Breast epithelium (tissue), 4 donors: ENCODE measurements at regions not wholly inside any gene's neighbourhood (a gene's known extent, or its start where the extent isn't known, plus 50 kb on each side); places are given as distances from the start of the nearest gene placed in this dataset.

Experiments used
- DNase-seq, 2 donors: peaks; one replicate each; pipeline ENCODE4 v3.0.0-alpha.2; 2019; ENCODE audit warnings: low spot score in 2 of 2
- H3K27ac ChIP-seq, 2 donors: fragments of 200-600 bp; sonication (generic) in 1 of 2; one replicate each; pipeline ENCODE4 v1.5.1; 2016 to 2019; ENCODE audit warnings: mild to moderate bottlenecking in 1 of 2
- H3K27me3 ChIP-seq, 2 donors: fragments of 200-600 bp; sonication (generic) in 1 of 2; one replicate each; pipeline versions ENCODE4 v1.5.1 to v1.6.0; 2017 to 2019; ENCODE audit warnings: control low read depth in 1 of 2, mild to moderate bottlenecking in 1 of 2
- H3K36me3 ChIP-seq: fragments of 200-600 bp; one replicate; pipeline ENCODE4 v1.5.1; 2019
- H3K4me1 ChIP-seq, 2 donors: fragments of 200-600 bp; sonication (generic); one replicate each; pipeline ENCODE4 v1.5.1; 2016 to 2019; ENCODE audit warnings: control low read depth in 1 of 2
- H3K4me3 ChIP-seq, 3 donors: fragments of 200-600 bp; sonication (generic); 1 replicate in 2 of 3; 2 replicates in 1 of 3; pipeline ENCODE4 v1.5.1; 2016 to 2019; ENCODE audit warnings: mild to moderate bottlenecking in 3 of 3, moderate library complexity in 2 of 3
- H3K9me3 ChIP-seq, 2 donors: fragments of 200-600 bp; sonication (generic) in 1 of 2; one replicate each; pipeline ENCODE4 v1.5.1; 2016 to 2019; ENCODE audit warnings: control low read depth in 1 of 2
- POLR2A ChIP-seq: fragments of 450-650 bp; IDR thresholded peaks from one replicate; pipeline ENCODE4 v1.6.1; 2016; ENCODE audit warnings: antibody characterized with exemption, mild to moderate bottlenecking, moderate library complexity
- POLR2AphosphoS5 ChIP-seq, 3 donors: sonication (generic); formaldehyde crosslinking; IDR thresholded peaks; one replicate each; pipeline ENCODE4 v1.6.1; 2017; ENCODE audit warnings: antibody characterized with exemption in 3 of 3
- intact Hi-C: fragments of 100-400 bp; cut with DNase I; formaldehyde crosslinking; loops from one replicate; pipeline ENCODE4 v1.15.1; 2023; ENCODE audit warnings: low total_unique reads
- TF ChIP-seq, protein P1 (sequence below), 3 donors: fragments of 450-650 bp; IDR thresholded peaks; one replicate each; pipeline ENCODE4 v1.5.1; 2016 to 2017; ENCODE audit warnings: antibody characterized with exemption in 3 of 3, mild to moderate bottlenecking in 3 of 3, moderate library complexity in 3 of 3

- no peaks in the 10 kb centered on the region for H3K27me3 ChIP-seq
- no peaks in the 10 kb centered on the region for H3K36me3 ChIP-seq
- H3K27ac ChIP-seq, result peak overlapping the region; percentile 22 to 59
- no peak for TF ChIP-seq POLR2A
- no peak for TF ChIP-seq POLR2AphosphoS5 (IDR thresholded peaks at IDR 0.05)
- TF ChIP-seq, protein P1, sequence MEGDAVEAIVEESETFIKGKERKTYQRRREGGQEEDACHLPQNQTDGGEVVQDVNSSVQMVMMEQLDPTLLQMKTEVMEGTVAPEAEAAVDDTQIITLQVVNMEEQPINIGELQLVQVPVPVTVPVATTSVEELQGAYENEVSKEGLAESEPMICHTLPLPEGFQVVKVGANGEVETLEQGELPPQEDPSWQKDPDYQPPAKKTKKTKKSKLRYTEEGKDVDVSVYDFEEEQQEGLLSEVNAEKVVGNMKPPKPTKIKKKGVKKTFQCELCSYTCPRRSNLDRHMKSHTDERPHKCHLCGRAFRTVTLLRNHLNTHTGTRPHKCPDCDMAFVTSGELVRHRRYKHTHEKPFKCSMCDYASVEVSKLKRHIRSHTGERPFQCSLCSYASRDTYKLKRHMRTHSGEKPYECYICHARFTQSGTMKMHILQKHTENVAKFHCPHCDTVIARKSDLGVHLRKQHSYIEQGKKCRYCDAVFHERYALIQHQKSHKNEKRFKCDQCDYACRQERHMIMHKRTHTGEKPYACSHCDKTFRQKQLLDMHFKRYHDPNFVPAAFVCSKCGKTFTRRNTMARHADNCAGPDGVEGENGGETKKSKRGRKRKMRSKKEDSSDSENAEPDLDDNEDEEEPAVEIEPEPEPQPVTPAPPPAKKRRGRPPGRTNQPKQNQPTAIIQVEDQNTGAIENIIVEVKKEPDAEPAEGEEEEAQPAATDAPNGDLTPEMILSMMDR (IDR thresholded peaks at IDR 0.05), result no peak
- intact Hi-C loops, result no loop called here
- DNase-seq, result no peak
- H3K4me3 ChIP-seq, result no peak overlapping the region
- peaks cover 4 to 6% of the 10 kb centered on the region in 2 donors for H3K4me1 ChIP-seq
- no peaks in the 10 kb centered on the region for H3K9me3 ChIP-seq
These were observed 227.6 kb downstream of the ALDH8A1 start for GRCh38 chr6:134722200-134722870.

GRCh38 chr6:134721060-134721405, 228.9 kb downstream of the ALDH8A1 start:
- H3K4me1 ChIP-seq, result peaks cover 4 to 6% of the 10 kb centered on the region in 2 donors
- H3K36me3 ChIP-seq, result no peaks in the 10 kb centered on the region
- H3K27ac ChIP-seq, result peak overlapping the region in 1 of 2 donors; percentile 77
- TF ChIP-seq, protein P1 (IDR thresholded peaks at IDR 0.05), result no peak
- TF ChIP-seq POLR2AphosphoS5 (IDR thresholded peaks at IDR 0.05) (no peak), POLR2A (no peak)
- no peak for DNase-seq
- H3K4me3 ChIP-seq, result no peak overlapping the region
- H3K27me3 ChIP-seq, result no peaks in the 10 kb centered on the region
- intact Hi-C loops, result no loop called here
- no peaks in the 10 kb centered on the region for H3K9me3 ChIP-seq

- TF ChIP-seq POLR2AphosphoS5 (IDR thresholded peaks at IDR 0.05), result no peak
- TF ChIP-seq POLR2A, result no peak
- TF ChIP-seq, protein P1 (IDR thresholded peaks at IDR 0.05), result no peak
- peaks cover 4 to 6% of the 10 kb centered on the region in 2 donors for H3K4me1 ChIP-seq
- peak overlapping the region in 1 of 2 donors; percentile 77 for H3K27ac ChIP-seq
- intact Hi-C loops, result no loop called here
- H3K4me3 ChIP-seq, result no peak overlapping the region
- H3K36me3 ChIP-seq, result no peaks in the 10 kb centered on the region
- no peaks in the 10 kb centered on the region for H3K9me3 ChIP-seq
- no peaks in the 10 kb centered on the region for H3K27me3 ChIP-seq
- no peak for DNase-seq
These were observed 229.4 kb downstream of the ALDH8A1 start for GRCh38 chr6:134720353-134721059.

GRCh38 chr6:134719911-134720310, 230.0 kb downstream of the ALDH8A1 start:
- H3K9me3 ChIP-seq, result no peaks in the 10 kb centered on the region
- no peaks in the 10 kb centered on the region for H3K36me3 ChIP-seq
- H3K27me3 ChIP-seq, result no peaks in the 10 kb centered on the region
- H3K4me3 ChIP-seq, result no peak overlapping the region
- peak overlapping the region; percentile 8 to 77 for H3K27ac ChIP-seq
- intact Hi-C loops, result no loop called here
- H3K4me1 ChIP-seq, result peaks cover 4 to 6% of the 10 kb centered on the region in 2 donors
- no peak for DNase-seq
- TF ChIP-seq, protein P1 (IDR thresholded peaks at IDR 0.05), result no peak
- TF ChIP-seq POLR2AphosphoS5 (IDR thresholded peaks at IDR 0.05), result no peak
- no peak for TF ChIP-seq POLR2A

DNA sequence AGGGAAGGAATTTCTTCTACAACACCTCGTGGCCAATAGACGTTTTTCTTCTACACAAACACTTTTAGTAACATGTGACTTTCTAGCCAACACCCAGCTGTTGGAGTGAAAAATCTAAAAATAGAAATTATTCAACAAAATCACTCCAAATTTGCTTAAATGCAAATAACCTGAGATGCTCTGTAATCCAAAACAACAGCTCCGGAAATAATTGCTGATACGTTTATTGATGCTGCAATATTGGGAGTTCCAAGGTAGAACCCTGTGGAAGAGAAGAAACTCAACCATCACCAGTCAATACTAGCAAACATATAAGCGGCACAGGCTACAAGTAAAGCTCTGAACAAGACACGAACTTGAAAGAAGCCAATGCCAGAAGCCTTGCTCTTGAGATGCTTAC, 230.6 kb downstream of the ALDH8A1 start:
- TF ChIP-seq, protein P1 (IDR thresholded peaks at IDR 0.05), result no peak
- TF ChIP-seq POLR2AphosphoS5 (IDR thresholded peaks at IDR 0.05), result no peak
- no peak for TF ChIP-seq POLR2A
- Histone ChIP-seq H3K27ac (peak overlapping the region; percentile 8 to 77), H3K36me3 (no peaks in the 10 kb centered on the region), H3K4me3 (no peak overlapping the region), H3K9me3 (peaks cover 0 to 5% of the 10 kb centered on the region in 2 donors), H3K27me3 (no peaks in the 10 kb centered on the region), H3K4me1 (peaks cover 4 to 6% of the 10 kb centered on the region in 2 donors)
- no peak for DNase-seq
- intact Hi-C loops, result no loop called here
